ENCODE measurements at regions not wholly inside any gene's neighbourhood (a gene's known extent, or its start where the extent isn't known, plus 50 kb on each side); places are given as distances from the start of the nearest gene placed in this dataset.
"Not testable (repeated sequence)": the region's sequence is repeated elsewhere in the genome, so short reads cannot be mapped to it uniquely, and the experiment has no call there.

- no peak for DNase-seq
Observed at GRCh38 chr1:29621826-29622435, 385.6 kb downstream of the PTPRU start.

- no peak for DNase-seq
Observed at GRCh38 chr1:29620631-29621030, 384.3 kb downstream of the PTPRU start.

GRCh38 chr1:29607236-29607635 is 370.9 kb downstream of the PTPRU start:
- no peak for DNase-seq

GRCh38 chr1:29604796-29605195 is 368.5 kb downstream of the PTPRU start:
- not testable (repeated sequence) for DNase-seq

GRCh38 chr1:29603622-29604021 is 367.3 kb downstream of the PTPRU start:
- DNase-seq, result no peak

GRCh38 chr1:29602203-29602602 is 365.9 kb downstream of the PTPRU start:
- no peak for DNase-seq

GRCh38 chr1:29601021-29601420 is 364.7 kb downstream of the PTPRU start:
- DNase-seq, result no peak

GRCh38 chr1:29599826-29600225 is 363.5 kb downstream of the PTPRU start:
- no peak for DNase-seq

DNA sequence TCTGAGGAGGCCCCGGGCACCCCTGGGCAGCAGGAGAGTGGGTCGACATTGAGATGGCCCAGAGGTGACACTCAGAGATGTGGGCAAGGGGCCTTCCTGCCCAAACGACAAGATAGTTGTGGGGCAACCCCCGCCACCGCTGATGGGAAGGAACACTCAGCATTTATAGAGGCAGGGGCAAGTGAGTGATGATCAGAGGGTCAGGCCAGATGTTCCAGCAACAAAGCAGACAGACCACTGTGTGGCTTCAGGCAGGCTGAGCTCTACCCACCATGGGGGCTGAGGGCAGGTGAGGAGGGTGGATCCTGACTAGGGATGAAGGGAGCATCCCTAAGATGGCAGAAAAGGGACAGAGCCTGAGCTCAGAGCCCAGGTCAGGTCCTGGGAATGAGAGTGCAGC is 362.7 kb downstream of the PTPRU start:
- DNase-seq, result no peak

GRCh38 chr1:29597861-29598260 is 361.5 kb downstream of the PTPRU start:
- no peak for DNase-seq

DNA sequence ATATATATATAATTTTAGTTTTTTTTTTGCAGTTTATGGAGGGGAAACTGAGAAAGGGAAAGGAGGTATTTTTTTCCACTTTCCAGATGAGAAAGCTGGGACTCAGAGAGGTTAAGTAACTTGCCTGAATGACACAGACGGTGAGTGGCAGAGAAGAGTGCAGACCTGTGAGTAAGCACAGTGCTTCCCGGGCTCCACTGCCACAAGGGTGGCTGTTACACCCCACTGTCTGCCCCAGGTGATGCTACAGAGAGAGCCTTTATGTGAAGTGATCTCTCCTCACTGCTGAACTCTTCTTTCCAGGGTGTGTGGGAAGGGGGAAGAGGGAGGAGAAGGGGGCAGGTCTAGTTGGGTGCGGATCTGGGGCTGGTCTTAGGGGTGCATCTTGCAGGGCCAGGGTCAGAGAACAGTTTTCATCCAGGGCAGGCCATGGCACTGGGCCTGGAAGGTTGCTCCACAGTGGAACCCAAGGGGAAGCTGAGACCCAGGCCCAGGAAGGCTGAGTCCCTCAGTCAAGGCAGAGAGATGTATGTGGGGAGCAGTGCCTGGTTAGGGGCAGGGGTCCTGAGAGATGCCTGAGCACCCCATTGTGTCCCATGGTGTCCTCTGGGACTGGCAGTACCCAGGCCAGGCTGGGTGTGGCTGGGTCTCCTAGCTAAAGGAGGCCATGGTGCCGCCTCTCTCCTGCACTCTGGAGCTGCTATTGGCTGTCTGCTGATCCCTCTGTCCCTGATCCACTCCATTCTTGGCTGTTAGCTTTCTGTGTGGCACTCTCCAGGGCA is 357.5 kb downstream of the PTPRU start:
- DNase-seq, result no peak

- DNase-seq, result no peak
Observed at GRCh38 chr1:29592731-29593130, 356.4 kb downstream of the PTPRU start.

DNA sequence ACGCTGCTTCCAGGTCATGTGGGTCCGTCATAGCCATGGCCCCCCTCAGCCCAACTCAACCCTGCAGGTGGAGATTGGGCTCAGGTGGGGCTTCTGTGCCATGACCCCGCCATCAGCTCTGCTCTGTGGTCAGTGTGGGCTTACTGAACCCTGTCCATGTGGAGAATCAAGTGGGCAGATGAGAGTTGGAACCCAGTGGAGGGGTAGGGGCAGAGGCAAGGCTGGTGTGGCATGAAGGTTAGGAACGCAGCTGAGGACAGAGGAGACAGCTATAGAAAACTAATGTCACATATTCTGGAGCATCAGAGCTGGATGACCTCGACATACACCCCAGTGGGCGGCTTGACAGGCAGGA is 355.9 kb downstream of the PTPRU start:
- DNase-seq, result no peak

DNA sequence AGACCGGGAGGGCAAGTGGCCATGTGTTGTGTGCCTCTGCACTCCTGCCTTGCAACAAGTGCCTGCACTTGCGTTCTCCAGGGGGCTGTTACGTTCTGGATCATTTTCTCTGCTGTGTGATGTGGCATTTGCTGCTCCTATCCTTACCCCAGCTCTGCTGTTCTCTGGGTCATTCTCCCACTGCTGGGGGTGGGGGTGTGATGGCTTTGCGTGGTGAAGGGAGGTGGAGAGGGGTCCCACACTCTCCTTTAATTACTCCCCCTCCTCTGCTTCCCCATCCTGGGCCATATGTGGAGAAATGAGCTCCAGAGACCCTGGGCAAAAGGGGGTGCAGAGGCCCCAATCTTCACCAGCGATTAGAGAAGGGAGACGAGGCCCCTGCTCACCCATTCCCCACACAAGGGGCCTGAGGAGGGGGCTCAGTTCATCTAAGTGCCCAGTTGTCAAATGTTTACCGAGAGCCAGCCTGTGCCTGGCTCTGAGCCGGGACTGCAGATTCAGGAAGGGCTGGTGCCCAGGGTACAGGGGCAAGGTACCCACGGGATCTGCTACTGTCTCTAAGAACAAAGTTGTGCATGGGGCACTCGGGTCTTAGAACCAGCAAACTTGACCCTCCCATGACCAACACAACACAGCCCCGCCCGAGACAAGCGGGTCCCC is 355.4 kb downstream of the PTPRU start:
- DNase-seq, result no peak

- no peak for DNase-seq
Observed at GRCh38 chr1:29590583-29591565, 354.6 kb downstream of the PTPRU start.

DNA sequence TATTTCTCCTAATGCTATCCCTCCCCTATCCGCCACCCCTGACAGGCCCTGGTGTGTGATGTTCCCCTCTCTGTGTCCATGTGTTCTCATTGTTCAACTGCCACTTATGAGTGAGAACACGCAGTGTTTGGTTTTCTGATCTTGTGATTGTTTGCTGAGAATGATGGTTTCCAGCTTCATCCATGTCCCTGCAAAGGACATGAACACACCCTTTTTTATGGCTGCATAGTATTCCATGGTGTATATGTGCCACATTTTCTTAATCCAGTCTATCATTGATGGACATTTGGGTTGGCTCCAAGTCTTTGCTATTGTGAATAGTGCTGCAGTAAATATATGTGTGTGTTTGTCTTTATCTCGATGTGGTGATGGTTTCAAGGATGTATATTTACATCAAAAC is 353.4 kb downstream of the PTPRU start:
- not testable (repeated sequence) for DNase-seq

GRCh38 chr1:29586991-29587745 is 350.8 kb downstream of the PTPRU start:
- DNase-seq, result no peak

- no peak for DNase-seq
Observed at GRCh38 chr1:29586215-29586614, 349.9 kb downstream of the PTPRU start.

GRCh38 chr1:29585656-29586055 is 349.3 kb downstream of the PTPRU start:
- no peak for DNase-seq

- DNase-seq, result no peak
Observed at GRCh38 chr1:29585201-29585600, 348.9 kb downstream of the PTPRU start.

GRCh38 chr1:29584776-29585175 is 348.5 kb downstream of the PTPRU start:
- no peak for DNase-seq

DNA sequence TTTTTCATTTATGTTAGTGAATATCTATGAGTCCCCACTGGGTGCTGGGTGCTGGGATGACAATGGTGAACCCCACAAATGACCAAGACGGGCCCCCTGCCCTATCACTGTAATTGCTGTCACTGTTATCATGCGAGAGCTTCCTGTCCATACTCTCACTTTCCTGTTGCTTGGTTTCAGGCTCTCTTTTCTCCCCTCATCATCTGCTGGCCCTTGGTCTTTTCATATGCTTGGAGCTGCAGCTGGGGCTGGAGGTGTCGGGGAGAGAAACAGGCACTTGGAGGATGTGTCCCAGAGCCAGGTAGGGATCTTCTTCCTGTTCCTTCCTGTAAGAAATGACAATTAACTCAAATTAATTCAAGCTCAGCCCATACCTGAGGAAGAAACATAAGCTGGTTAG is 348.0 kb downstream of the PTPRU start:
- DNase-seq, result no peak

Measured in CD4-positive, alpha-beta T cell treated with Interleukin-17A for 1 hour (primary cell).